SK-N-SH (cell line): ENCODE measurements at regions not wholly inside any gene's neighbourhood (a gene's known extent, or its start where the extent isn't known, plus 50 kb on each side); places are given as distances from the start of the nearest gene placed in this dataset.

Experiments
- FOXM1 ChIP-seq: IDR thresholded peaks from 2 replicates; pipeline ENCODE4 v1.4.0; 2012; ENCODE audit warnings: low read depth, mild to moderate bottlenecking
- YY1 ChIP-seq: IDR thresholded peaks from 2 replicates; pipeline ENCODE4 v1.4.0; 2012; ENCODE audit warnings: low read depth, mild to moderate bottlenecking
- TF ChIP-seq, protein P1 (sequence below): fragments of 200-600 bp; sonication (generic); IDR thresholded peaks from 2 replicates; pipeline ENCODE4 v1.6.1; 2017; ENCODE audit warnings: antibody characterized with exemption, mild to moderate bottlenecking, moderate library complexity

DNA sequence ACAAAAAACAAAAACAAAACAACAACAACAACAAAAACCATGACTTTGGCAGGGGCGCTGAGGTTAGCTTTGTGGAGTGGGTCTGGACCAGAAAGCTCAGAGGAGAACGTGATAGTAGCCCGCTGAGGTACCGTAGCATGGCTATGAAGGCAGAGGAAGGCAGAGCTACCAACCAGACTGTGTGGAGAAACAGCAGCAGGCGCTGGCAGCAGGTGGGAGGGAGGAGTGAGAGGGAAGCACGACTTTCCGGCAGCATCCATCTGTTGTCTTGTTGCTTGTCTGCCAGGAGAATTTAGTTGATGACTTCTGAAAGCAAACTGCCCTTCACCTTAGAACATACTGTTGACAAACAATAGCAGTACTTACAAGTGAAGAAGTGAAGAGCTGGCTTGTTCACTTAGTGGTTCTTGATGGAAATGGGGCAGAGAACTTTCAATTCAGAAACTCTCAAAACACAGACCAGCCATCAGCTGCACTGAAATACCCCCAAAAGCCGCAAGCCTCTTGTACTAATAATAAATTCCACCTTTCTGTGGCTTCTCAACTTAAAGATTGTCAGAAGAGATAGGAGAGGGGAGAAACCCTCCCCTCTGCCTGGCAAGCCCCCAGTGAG is 447.2 kb downstream of the SLITRK2 start:
- TF ChIP-seq FOXM1 (no peak), YY1 (no peak)
- TF ChIP-seq, protein P1, sequence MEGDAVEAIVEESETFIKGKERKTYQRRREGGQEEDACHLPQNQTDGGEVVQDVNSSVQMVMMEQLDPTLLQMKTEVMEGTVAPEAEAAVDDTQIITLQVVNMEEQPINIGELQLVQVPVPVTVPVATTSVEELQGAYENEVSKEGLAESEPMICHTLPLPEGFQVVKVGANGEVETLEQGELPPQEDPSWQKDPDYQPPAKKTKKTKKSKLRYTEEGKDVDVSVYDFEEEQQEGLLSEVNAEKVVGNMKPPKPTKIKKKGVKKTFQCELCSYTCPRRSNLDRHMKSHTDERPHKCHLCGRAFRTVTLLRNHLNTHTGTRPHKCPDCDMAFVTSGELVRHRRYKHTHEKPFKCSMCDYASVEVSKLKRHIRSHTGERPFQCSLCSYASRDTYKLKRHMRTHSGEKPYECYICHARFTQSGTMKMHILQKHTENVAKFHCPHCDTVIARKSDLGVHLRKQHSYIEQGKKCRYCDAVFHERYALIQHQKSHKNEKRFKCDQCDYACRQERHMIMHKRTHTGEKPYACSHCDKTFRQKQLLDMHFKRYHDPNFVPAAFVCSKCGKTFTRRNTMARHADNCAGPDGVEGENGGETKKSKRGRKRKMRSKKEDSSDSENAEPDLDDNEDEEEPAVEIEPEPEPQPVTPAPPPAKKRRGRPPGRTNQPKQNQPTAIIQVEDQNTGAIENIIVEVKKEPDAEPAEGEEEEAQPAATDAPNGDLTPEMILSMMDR = no peak
